ENCODE measurements at regions not wholly inside any gene's neighbourhood (a gene's known extent, or its start where the extent isn't known, plus 50 kb on each side); places are given as distances from the start of the nearest gene placed in this dataset.

GRCh38 chr10:128242641-128243040, 116.4 kb upstream of the MKI67 start:
- TF ChIP-seq REST (IDR thresholded peaks at IDR 0.05; ENCODE audit: borderline replicate concordance) (no peak), CTCF (IDR thresholded peaks at IDR 0.05; ENCODE audit: poor library complexity, severe bottlenecking) (no peak), EZH2 (IDR thresholded peaks at IDR 0.05; ENCODE audit: borderline replicate concordance, insufficient read depth, low read length, poor library complexity, severe bottlenecking) (no peak), POLR2AphosphoS5 (IDR thresholded peaks at IDR 0.05) (no peak)
